ENCODE measurements at regions not wholly inside any gene's neighbourhood (a gene's known extent, or its start where the extent isn't known, plus 50 kb on each side); places are given as distances from the start of the nearest gene placed in this dataset.
A peak's percentile ranks its signal among the peaks of the same experiment; 100 is the strongest.
"Not testable (repeated sequence)": the region's sequence is repeated elsewhere in the genome, so short reads cannot be mapped to it uniquely, and the experiment has no call there.

- no peak overlapping the region for H3K27ac ChIP-seq
- WGBS, 10 experiments: 0 to 100% (median 80%) methylated on average over 1 to 3 of the region's 3 CpGs; no CpG with 5 or more reads in 3 of the 10 experiments
- no peak overlapping the region for H3K4me3 ChIP-seq
- no peaks in the 10 kb centered on the region for H3K4me1 ChIP-seq (replicated peaks in 1 of 2)
- in situ Hi-C loops (cut with MboI; ENCODE audit: low pct_unique_long_range_greater_than_20kb in 2 of 9, low sequenced_read_pairs in 9 of 9, unreplicated experiment in 9 of 9): no loop called here
- ATAC-seq (replicated peaks in 6 of 8): no peak
These were observed 233.9 kb downstream of the SLC4A3 start for GRCh38 chr2:219861307-219861706.

GRCh38 chr2:219864154-219864553 lies 236.7 kb downstream of the SLC4A3 start:
- no peak for ATAC-seq (replicated peaks in 6 of 8)
- 0 to 29% (median 20%) methylated on average over 1 to 2 of the region's 2 CpGs; no CpG with 5 or more reads in 5 of the 10 experiments for WGBS, 10 experiments
- in situ Hi-C loops (cut with MboI; ENCODE audit: low pct_unique_long_range_greater_than_20kb in 2 of 9, low sequenced_read_pairs in 9 of 9, unreplicated experiment in 9 of 9): no loop called here
- Histone ChIP-seq H3K4me1 (replicated peaks in 1 of 2) (no peaks in the 10 kb centered on the region), H3K27ac (no peak overlapping the region), H3K4me3 (no peak overlapping the region)

GRCh38 chr2:219868635-219869034 lies 241.2 kb downstream of the SLC4A3 start:
- Histone ChIP-seq H3K27ac (no peak overlapping the region), H3K4me3 (no peak overlapping the region), H3K4me1 (replicated peaks in 1 of 2) (peaks cover 21 to 26% of the 10 kb centered on the region in 2 donors)
- WGBS, 10 experiments: 0 to 100% (median 92%) methylated on average over 1 to 2 of the region's 2 CpGs
- in situ Hi-C loops (cut with MboI; ENCODE audit: low pct_unique_long_range_greater_than_20kb in 2 of 9, low sequenced_read_pairs in 9 of 9, unreplicated experiment in 9 of 9): no loop called here
- no peak for ATAC-seq (replicated peaks in 6 of 8)

- Histone ChIP-seq H3K4me1 (replicated peaks in 1 of 2) (peaks cover 21 to 26% of the 10 kb centered on the region in 2 donors), H3K4me3 (no peak overlapping the region), H3K27ac (no peak overlapping the region)
- in situ Hi-C loops (cut with MboI; ENCODE audit: low pct_unique_long_range_greater_than_20kb in 2 of 9, low sequenced_read_pairs in 9 of 9, unreplicated experiment in 9 of 9): no loop called here
- ATAC-seq (replicated peaks in 6 of 8): no peak
- WGBS, 10 experiments: 0 to 100% (median 60%) methylated on average over 1 to 2 of the region's 3 CpGs; no CpG with 5 or more reads in 6 of the 10 experiments
These were observed 242.6 kb downstream of the SLC4A3 start for GRCh38 chr2:219870041-219870440.

- 0 to 100% (median 40%) methylated on average over 1 to 6 of the region's 8 CpGs; no CpG with 5 or more reads in 1 of the 10 experiments for WGBS, 10 experiments
These were observed 243.9 kb downstream of the SLC4A3 start for GRCh38 chr2:219871351-219871750.

GRCh38 chr2:219875036-219875435 lies 247.6 kb downstream of the SLC4A3 start:
- no peak overlapping the region for H3K4me3 ChIP-seq
- H3K27ac ChIP-seq: no peak overlapping the region
- 0 to 100% (median 91%) methylated on average over 1 of the region's 1 CpG; no CpG with 5 or more reads in 3 of the 10 experiments for WGBS, 10 experiments
- in situ Hi-C loops (cut with MboI; ENCODE audit: low pct_unique_long_range_greater_than_20kb in 2 of 9, low sequenced_read_pairs in 9 of 9, unreplicated experiment in 9 of 9): no loop called here
- ATAC-seq (replicated peaks in 6 of 8): no peak
- peaks cover 21 to 26% of the 10 kb centered on the region in 2 donors for H3K4me1 ChIP-seq (replicated peaks in 1 of 2)

More at GRCh38 chr2:219871351-219871750, 243.9 kb downstream of the SLC4A3 start:
- Histone ChIP-seq H3K4me1 (replicated peaks in 1 of 2) (peaks cover 21 to 26% of the 10 kb centered on the region in 2 donors), H3K4me3 (no peak overlapping the region), H3K27ac (no peak overlapping the region)
- in situ Hi-C loops (cut with MboI; ENCODE audit: low pct_unique_long_range_greater_than_20kb in 2 of 9, low sequenced_read_pairs in 9 of 9, unreplicated experiment in 9 of 9): no loop called here
- peak in 5 of 8 experiments; percentile 98 to 99 (median 99) for ATAC-seq (replicated peaks in 6 of 8)

GRCh38 chr2:219875986-219876385 lies 248.6 kb downstream of the SLC4A3 start:
- ATAC-seq (replicated peaks in 6 of 8); H3K4me3 ChIP-seq; in situ Hi-C loops (cut with MboI; ENCODE audit: low pct_unique_long_range_greater_than_20kb in 2 of 9, low sequenced_read_pairs in 9 of 9, unreplicated experiment in 9 of 9); H3K27ac ChIP-seq: not testable (repeated sequence)
- peaks cover 15 to 16% of the 10 kb centered on the region in 2 donors for H3K4me1 ChIP-seq (replicated peaks in 1 of 2)
- WGBS, 10 experiments: 0 to 100% (median 34%) methylated on average over 1 to 3 of the region's 3 CpGs; no CpG with 5 or more reads in 2 of the 10 experiments

- in situ Hi-C loops (cut with MboI; ENCODE audit: low pct_unique_long_range_greater_than_20kb in 2 of 9, low sequenced_read_pairs in 9 of 9, unreplicated experiment in 9 of 9): no loop called here
- Histone ChIP-seq H3K4me1 (replicated peaks in 1 of 2) (peaks cover 6 to 7% of the 10 kb centered on the region in 2 donors), H3K27ac (no peak overlapping the region), H3K4me3 (no peak overlapping the region)
- no peak for ATAC-seq (replicated peaks in 6 of 8)
- WGBS, 10 experiments: 14 to 100% (median 86%) methylated on average over 1 to 4 of the region's 4 CpGs; no CpG with 5 or more reads in 1 of the 10 experiments
These were observed 249.5 kb downstream of the SLC4A3 start for GRCh38 chr2:219876931-219877330.

GRCh38 chr2:219877728-219878127 lies 250.3 kb downstream of the SLC4A3 start:
- H3K4me1 ChIP-seq (replicated peaks in 1 of 2): no peaks in the 10 kb centered on the region
- in situ Hi-C loops (cut with MboI; ENCODE audit: low pct_unique_long_range_greater_than_20kb in 2 of 9, low sequenced_read_pairs in 9 of 9, unreplicated experiment in 9 of 9): no loop called here
- peak in 2 of 8 experiments; percentile 33 to 65 for ATAC-seq (replicated peaks in 6 of 8)
- H3K4me3 ChIP-seq: no peak overlapping the region
- WGBS, 10 experiments: 28 to 83% (median 50%) methylated on average over 1 to 4 of the region's 5 CpGs; no CpG with 5 or more reads in 5 of the 10 experiments
- no peak overlapping the region for H3K27ac ChIP-seq

GRCh38 chr2:219878516-219878915 lies 251.1 kb downstream of the SLC4A3 start:
- in situ Hi-C loops (cut with MboI; ENCODE audit: low pct_unique_long_range_greater_than_20kb in 2 of 9, low sequenced_read_pairs in 9 of 9, unreplicated experiment in 9 of 9): no loop called here
- H3K4me3 ChIP-seq: no peak overlapping the region
- ATAC-seq (replicated peaks in 6 of 8): no peak
- WGBS, 10 experiments: 0 to 100% (median 69%) methylated on average over 1 to 5 of the region's 5 CpGs; no CpG with 5 or more reads in 1 of the 10 experiments
- no peaks in the 10 kb centered on the region for H3K4me1 ChIP-seq (replicated peaks in 1 of 2)
- no peak overlapping the region for H3K27ac ChIP-seq

GRCh38 chr2:219881851-219882250 lies 254.4 kb downstream of the SLC4A3 start:
- no peaks in the 10 kb centered on the region for H3K4me1 ChIP-seq (replicated peaks in 1 of 2)
- in situ Hi-C loops (cut with MboI; ENCODE audit: low pct_unique_long_range_greater_than_20kb in 2 of 9, low sequenced_read_pairs in 9 of 9, unreplicated experiment in 9 of 9): no loop called here
- H3K4me3 ChIP-seq: no peak overlapping the region
- WGBS, 10 experiments: 0 to 100% (median 88%) methylated on average over 1 to 2 of the region's 3 CpGs; no CpG with 5 or more reads in 4 of the 10 experiments
- no peak overlapping the region for H3K27ac ChIP-seq
- no peak for ATAC-seq (replicated peaks in 6 of 8)

- 0 to 100% (median 92%) methylated on average over 1 to 2 of the region's 2 CpGs; no CpG with 5 or more reads in 6 of the 10 experiments for WGBS, 10 experiments
- no peak overlapping the region for H3K27ac ChIP-seq
- ATAC-seq (replicated peaks in 6 of 8): no peak
- no peak overlapping the region for H3K4me3 ChIP-seq
- in situ Hi-C loops (cut with MboI; ENCODE audit: low pct_unique_long_range_greater_than_20kb in 2 of 9, low sequenced_read_pairs in 9 of 9, unreplicated experiment in 9 of 9): no loop called here
- no peaks in the 10 kb centered on the region for H3K4me1 ChIP-seq (replicated peaks in 1 of 2)
These were observed 259.2 kb downstream of the SLC4A3 start for GRCh38 chr2:219886615-219887014.

- WGBS, 10 experiments: 0 to 89% (median 75%) methylated on average over 1 to 4 of the region's 4 CpGs
- ATAC-seq (replicated peaks in 6 of 8): no peak
- H3K4me3 ChIP-seq: no peak overlapping the region
- no peaks in the 10 kb centered on the region for H3K4me1 ChIP-seq (replicated peaks in 1 of 2)
- H3K27ac ChIP-seq: no peak overlapping the region
- in situ Hi-C loops (cut with MboI; ENCODE audit: low pct_unique_long_range_greater_than_20kb in 2 of 9, low sequenced_read_pairs in 9 of 9, unreplicated experiment in 9 of 9): no loop called here
These were observed 260.4 kb downstream of the SLC4A3 start for GRCh38 chr2:219887870-219888269.

GRCh38 chr2:219893541-219893940 lies 266.1 kb downstream of the SLC4A3 start:
- WGBS, 10 experiments: 0 to 100% (median 69%) methylated on average over 1 to 2 of the region's 2 CpGs; no CpG with 5 or more reads in 2 of the 10 experiments
- H3K27ac ChIP-seq: no peak overlapping the region
- ATAC-seq (replicated peaks in 6 of 8): no peak

More at GRCh38 chr2:219893541-219893940, 266.1 kb downstream of the SLC4A3 start:
- Histone ChIP-seq H3K4me1 (replicated peaks in 1 of 2) (no peaks in the 10 kb centered on the region), H3K4me3 (no peak overlapping the region)
- in situ Hi-C loops (cut with MboI; ENCODE audit: low pct_unique_long_range_greater_than_20kb in 2 of 9, low sequenced_read_pairs in 9 of 9, unreplicated experiment in 9 of 9): no loop called here

Data from motor neuron (in vitro differentiated cells).